Right lobe of liver (tissue), 6 donors: ENCODE measurements at regions not wholly inside any gene's neighbourhood (a gene's known extent, or its start where the extent isn't known, plus 50 kb on each side); places are given as distances from the start of the nearest gene placed in this dataset.
A peak's percentile ranks its signal among the peaks of the same experiment; 100 is the strongest.

Source experiments
- ATAC-seq, 4 donors: fragments of 200-7000 bp; cut with Tn5 transposase; one replicate each; pipeline ENCODE4 v1.9.1; 2020; ENCODE audit warnings: mild to moderate bottlenecking in 4 of 4, moderate library complexity in 4 of 4
- DNase-seq, 3 donors: peaks; one replicate each; pipeline ENCODE4 v3.0.0-alpha.2; 2020
- H3K27ac ChIP-seq, 3 donors: fragments of 200-600 bp; one replicate each; pipeline ENCODE4 v1.8.0; 2022
- H3K27me3 ChIP-seq, 2 donors: fragments of 200-600 bp; one replicate each; pipeline ENCODE4 v1.8.0; 2022
- H3K36me3 ChIP-seq, 4 donors: fragments of 200-600 bp; sonication (generic) in 1 of 4; one replicate each; pipeline versions ENCODE4 v1.5.1 to v1.8.0; 2017 to 2022; ENCODE audit warnings: control low read depth in 1 of 4
- H3K4me1 ChIP-seq, 4 donors: fragments of 200-600 bp; sonication (generic) in 1 of 4; one replicate each; pipeline versions ENCODE4 v1.5.1 to v1.8.0; 2017 to 2022; ENCODE audit warnings: control low read depth in 1 of 4
- H3K4me3 ChIP-seq, 3 donors: fragments of 200-600 bp; one replicate each; pipeline ENCODE4 v1.8.0; 2022
- H3K9me3 ChIP-seq, 4 donors: fragments of 200-600 bp; sonication (generic) in 1 of 4; one replicate each; pipeline versions ENCODE4 v1.5.1 to v1.8.0; 2017 to 2022; ENCODE audit warnings: control low read depth in 1 of 4
- CTCF ChIP-seq, 4 donors: fragments of 200-600 bp in 3 of 4; fragments of 450-650 bp in 1 of 4; IDR thresholded peaks; one replicate each; pipeline versions ENCODE4 v1.5.1 to v1.8.0; 2016 to 2022; ENCODE audit warnings: antibody characterized with exemption in 4 of 4, mild to moderate bottlenecking in 2 of 4
- POLR2A ChIP-seq: fragments of 450-650 bp; IDR thresholded peaks from one replicate; pipeline ENCODE4 v1.6.1; 2017; ENCODE audit warnings: antibody characterized with exemption, mild to moderate bottlenecking
- WGBS: methylation state at CpG from one replicate; pipeline ENCODE4 v1.1.6; 2018; ENCODE audit warnings: low coverage, low lambda C conversion rate; ENCODE audit not compliant: insufficient coverage; ENCODE audit errors: missing lambda C conversion rate; 5-methylcytosine and 5-hydroxymethylcytosine counted together
- intact Hi-C, 2 donors: fragments of 100-400 bp; cut with DNase I; formaldehyde crosslinking; loops; one replicate each; pipeline versions ENCODE4 v1.11.2 to v1.14.1; 2022
- donor health status: DM: no; HTN: yes; CAD: no.
- donor health status: DM: no; HTN: no; CAD: no.
- donor health status: DM: no; HTN: no; CAD: no.
- donor health status: DM: no; HTN: yes; CAD: no.
- donor health status: DM: no; HTN: yes; CAD: no.

GRCh38 chr12:89213139-89213538, 139.2 kb downstream of the DUSP6 start:
- intact Hi-C loops, result no loop called here
- Histone ChIP-seq H3K27ac (peak overlapping the region; percentile 47 to 66 (median 49)), H3K9me3 (no peaks in the 10 kb centered on the region), H3K27me3 (no peaks in the 10 kb centered on the region), H3K36me3 (no peaks in the 10 kb centered on the region), H3K4me1 (peaks cover 0 to 35% (median 7%) of the 10 kb centered on the region in 4 donors), H3K4me3 (no peak overlapping the region)
- TF ChIP-seq POLR2A (no peak), CTCF (IDR thresholded peaks at IDR 0.05) (no peak)
- ATAC-seq (peak; percentile 32 to 61 (median 48)), DNase-seq (no peak)
- WGBS, result 29% methylated on average over 1 of the region's 1 CpG

GRCh38 chr12:89212339-89212771, 139.9 kb downstream of the DUSP6 start:
- Histone ChIP-seq H3K4me1 (peaks cover 0 to 35% (median 7%) of the 10 kb centered on the region in 4 donors), H3K4me3 (no peak overlapping the region), H3K27ac (peak overlapping the region; percentile 47 to 66 (median 49)), H3K27me3 (no peaks in the 10 kb centered on the region), H3K9me3 (no peaks in the 10 kb centered on the region), H3K36me3 (no peaks in the 10 kb centered on the region)
- no peak for TF ChIP-seq CTCF (IDR thresholded peaks at IDR 0.05)
- no peak for TF ChIP-seq POLR2A
- DNase-seq (peak in 1 of 3 donors; percentile 44), ATAC-seq (peak; percentile 39 to 69 (median 58))
- 9% methylated on average over 3 of the region's 3 CpGs for WGBS
- intact Hi-C loops, result no loop called here

- no peak for DNase-seq
- intact Hi-C loops, result no loop called here
- TF ChIP-seq POLR2A (no peak), CTCF (IDR thresholded peaks at IDR 0.05) (no peak)
- peak overlapping the region in 1 of 3 donors; percentile 47 for H3K27ac ChIP-seq
- no peaks in the 10 kb centered on the region for H3K27me3 ChIP-seq
- peaks cover 0 to 37% (median 7%) of the 10 kb centered on the region in 4 donors for H3K4me1 ChIP-seq
- no peak for ATAC-seq
- WGBS, result 93% methylated on average over 1 of the region's 1 CpG
- no peak overlapping the region for H3K4me3 ChIP-seq
- H3K9me3 ChIP-seq, result no peaks in the 10 kb centered on the region
- no peaks in the 10 kb centered on the region for H3K36me3 ChIP-seq
Measured at GRCh38 chr12:89211456-89211855, 140.8 kb downstream of the DUSP6 start.

GRCh38 chr12:89210277-89210676, 142.0 kb downstream of the DUSP6 start:
- ATAC-seq (no peak), DNase-seq (no peak)
- 92% methylated on average over 2 of the region's 2 CpGs for WGBS
- Histone ChIP-seq H3K9me3 (no peaks in the 10 kb centered on the region), H3K36me3 (no peaks in the 10 kb centered on the region), H3K4me1 (peaks cover 0 to 49% (median 7%) of the 10 kb centered on the region in 4 donors), H3K4me3 (no peak overlapping the region), H3K27ac (no peak overlapping the region), H3K27me3 (no peaks in the 10 kb centered on the region)
- intact Hi-C loops, result no loop called here
- TF ChIP-seq POLR2A, result no peak
- no peak for TF ChIP-seq CTCF (IDR thresholded peaks at IDR 0.05)

- ATAC-seq (peak; percentile 34 to 51 (median 47)), DNase-seq (no peak)
- Histone ChIP-seq H3K9me3 (no peaks in the 10 kb centered on the region), H3K36me3 (no peaks in the 10 kb centered on the region), H3K27me3 (no peaks in the 10 kb centered on the region), H3K4me1 (peaks cover 0 to 44% (median 11%) of the 10 kb centered on the region in 4 donors), H3K4me3 (no peak overlapping the region), H3K27ac (peak overlapping the region in 1 of 3 donors; percentile 25)
- TF ChIP-seq POLR2A (no peak), CTCF (IDR thresholded peaks at IDR 0.05) (no peak)
- intact Hi-C loops, result no loop called here
- 14% methylated on average over 2 of the region's 2 CpGs for WGBS
Measured at GRCh38 chr12:89208661-89209096, 143.6 kb downstream of the DUSP6 start.
